ENCODE measurements at regions not wholly inside any gene's neighbourhood (a gene's known extent, or its start where the extent isn't known, plus 50 kb on each side); places are given as distances from the start of the nearest gene placed in this dataset.

DNA sequence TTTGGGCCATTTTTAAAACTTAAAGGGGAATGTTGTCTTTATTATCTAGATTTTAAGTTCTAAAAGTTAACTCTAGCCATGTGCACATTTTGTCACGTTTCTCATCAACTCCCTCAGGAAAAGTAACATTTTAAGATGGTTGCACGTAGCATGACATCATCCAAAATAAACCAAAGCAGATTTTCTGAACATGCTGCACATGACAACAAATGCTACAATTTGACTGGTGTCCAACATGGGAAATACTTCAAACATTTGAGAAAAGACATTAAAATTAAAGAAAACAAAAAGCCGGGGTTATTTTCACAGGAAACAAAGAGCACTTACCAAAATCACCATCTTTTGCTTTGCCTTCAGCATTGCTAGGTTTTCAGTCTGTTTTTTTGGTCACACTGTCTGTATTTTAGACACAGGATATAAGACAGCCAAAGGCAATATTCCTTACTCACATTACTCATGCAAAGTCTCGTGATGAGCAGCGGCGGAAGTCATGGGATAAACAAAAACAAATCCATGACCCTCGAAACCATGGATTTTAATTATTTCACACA lies 51.3 kb upstream of the RND3 start:
- TF ChIP-seq RORB (CRISPR knock-in tag; IDR thresholded peaks at IDR 0.05) = no peak
- TF ChIP-seq, protein P1, sequence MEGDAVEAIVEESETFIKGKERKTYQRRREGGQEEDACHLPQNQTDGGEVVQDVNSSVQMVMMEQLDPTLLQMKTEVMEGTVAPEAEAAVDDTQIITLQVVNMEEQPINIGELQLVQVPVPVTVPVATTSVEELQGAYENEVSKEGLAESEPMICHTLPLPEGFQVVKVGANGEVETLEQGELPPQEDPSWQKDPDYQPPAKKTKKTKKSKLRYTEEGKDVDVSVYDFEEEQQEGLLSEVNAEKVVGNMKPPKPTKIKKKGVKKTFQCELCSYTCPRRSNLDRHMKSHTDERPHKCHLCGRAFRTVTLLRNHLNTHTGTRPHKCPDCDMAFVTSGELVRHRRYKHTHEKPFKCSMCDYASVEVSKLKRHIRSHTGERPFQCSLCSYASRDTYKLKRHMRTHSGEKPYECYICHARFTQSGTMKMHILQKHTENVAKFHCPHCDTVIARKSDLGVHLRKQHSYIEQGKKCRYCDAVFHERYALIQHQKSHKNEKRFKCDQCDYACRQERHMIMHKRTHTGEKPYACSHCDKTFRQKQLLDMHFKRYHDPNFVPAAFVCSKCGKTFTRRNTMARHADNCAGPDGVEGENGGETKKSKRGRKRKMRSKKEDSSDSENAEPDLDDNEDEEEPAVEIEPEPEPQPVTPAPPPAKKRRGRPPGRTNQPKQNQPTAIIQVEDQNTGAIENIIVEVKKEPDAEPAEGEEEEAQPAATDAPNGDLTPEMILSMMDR (IDR thresholded peaks at IDR 0.05) = no peak
- TF ChIP-seq JUN (CRISPR knock-in tag; IDR thresholded peaks at IDR 0.05) = no peak
- TF ChIP-seq, protein P2, sequence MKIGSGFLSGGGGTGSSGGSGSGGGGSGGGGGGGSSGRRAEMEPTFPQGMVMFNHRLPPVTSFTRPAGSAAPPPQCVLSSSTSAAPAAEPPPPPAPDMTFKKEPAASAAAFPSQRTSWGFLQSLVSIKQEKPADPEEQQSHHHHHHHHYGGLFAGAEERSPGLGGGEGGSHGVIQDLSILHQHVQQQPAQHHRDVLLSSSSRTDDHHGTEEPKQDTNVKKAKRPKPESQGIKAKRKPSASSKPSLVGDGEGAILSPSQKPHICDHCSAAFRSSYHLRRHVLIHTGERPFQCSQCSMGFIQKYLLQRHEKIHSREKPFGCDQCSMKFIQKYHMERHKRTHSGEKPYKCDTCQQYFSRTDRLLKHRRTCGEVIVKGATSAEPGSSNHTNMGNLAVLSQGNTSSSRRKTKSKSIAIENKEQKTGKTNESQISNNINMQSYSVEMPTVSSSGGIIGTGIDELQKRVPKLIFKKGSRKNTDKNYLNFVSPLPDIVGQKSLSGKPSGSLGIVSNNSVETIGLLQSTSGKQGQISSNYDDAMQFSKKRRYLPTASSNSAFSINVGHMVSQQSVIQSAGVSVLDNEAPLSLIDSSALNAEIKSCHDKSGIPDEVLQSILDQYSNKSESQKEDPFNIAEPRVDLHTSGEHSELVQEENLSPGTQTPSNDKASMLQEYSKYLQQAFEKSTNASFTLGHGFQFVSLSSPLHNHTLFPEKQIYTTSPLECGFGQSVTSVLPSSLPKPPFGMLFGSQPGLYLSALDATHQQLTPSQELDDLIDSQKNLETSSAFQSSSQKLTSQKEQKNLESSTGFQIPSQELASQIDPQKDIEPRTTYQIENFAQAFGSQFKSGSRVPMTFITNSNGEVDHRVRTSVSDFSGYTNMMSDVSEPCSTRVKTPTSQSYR (CRISPR knock-in tag; IDR thresholded peaks at IDR 0.05) = no peak
- no peak for TF ChIP-seq GRHL2 (CRISPR knock-in tag; IDR thresholded peaks at IDR 0.05; ENCODE audit: insufficient replicate concordance, severe bottlenecking)
- TF ChIP-seq, protein P3, sequence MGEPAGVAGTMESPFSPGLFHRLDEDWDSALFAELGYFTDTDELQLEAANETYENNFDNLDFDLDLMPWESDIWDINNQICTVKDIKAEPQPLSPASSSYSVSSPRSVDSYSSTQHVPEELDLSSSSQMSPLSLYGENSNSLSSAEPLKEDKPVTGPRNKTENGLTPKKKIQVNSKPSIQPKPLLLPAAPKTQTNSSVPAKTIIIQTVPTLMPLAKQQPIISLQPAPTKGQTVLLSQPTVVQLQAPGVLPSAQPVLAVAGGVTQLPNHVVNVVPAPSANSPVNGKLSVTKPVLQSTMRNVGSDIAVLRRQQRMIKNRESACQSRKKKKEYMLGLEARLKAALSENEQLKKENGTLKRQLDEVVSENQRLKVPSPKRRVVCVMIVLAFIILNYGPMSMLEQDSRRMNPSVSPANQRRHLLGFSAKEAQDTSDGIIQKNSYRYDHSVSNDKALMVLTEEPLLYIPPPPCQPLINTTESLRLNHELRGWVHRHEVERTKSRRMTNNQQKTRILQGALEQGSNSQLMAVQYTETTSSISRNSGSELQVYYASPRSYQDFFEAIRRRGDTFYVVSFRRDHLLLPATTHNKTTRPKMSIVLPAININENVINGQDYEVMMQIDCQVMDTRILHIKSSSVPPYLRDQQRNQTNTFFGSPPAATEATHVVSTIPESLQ (CRISPR knock-in tag; IDR thresholded peaks at IDR 0.05) = no peak
- TF ChIP-seq, protein P4, sequence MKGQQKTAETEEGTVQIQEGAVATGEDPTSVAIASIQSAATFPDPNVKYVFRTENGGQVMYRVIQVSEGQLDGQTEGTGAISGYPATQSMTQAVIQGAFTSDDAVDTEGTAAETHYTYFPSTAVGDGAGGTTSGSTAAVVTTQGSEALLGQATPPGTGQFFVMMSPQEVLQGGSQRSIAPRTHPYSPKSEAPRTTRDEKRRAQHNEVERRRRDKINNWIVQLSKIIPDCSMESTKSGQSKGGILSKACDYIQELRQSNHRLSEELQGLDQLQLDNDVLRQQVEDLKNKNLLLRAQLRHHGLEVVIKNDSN (CRISPR knock-in tag; IDR thresholded peaks at IDR 0.05) = no peak

Data from WTC11 (cell line).